ENCODE measurements at regions not wholly inside any gene's neighbourhood (a gene's known extent, or its start where the extent isn't known, plus 50 kb on each side); places are given as distances from the start of the nearest gene placed in this dataset.

DNA sequence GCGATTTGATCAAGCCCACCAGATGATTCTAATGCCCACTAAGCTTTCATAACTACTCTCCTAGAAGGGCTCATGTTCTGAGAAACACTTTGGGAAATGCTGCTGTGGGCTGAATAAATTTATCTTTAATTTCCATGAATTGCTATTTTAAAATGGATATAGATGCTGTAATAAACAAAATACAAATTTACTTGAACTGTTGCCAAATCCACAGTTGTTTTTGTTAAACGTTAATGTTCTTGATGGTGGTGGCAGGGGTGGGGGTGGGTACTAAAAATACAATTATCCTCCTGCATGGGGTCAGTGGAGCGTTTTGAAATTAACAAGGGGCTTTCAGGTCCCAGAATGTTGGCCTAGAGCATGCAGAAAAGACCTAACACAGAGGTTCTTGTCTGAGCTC is 244.7 kb upstream of the POU3F1 start:
- ChIA-PET CTCF (no interaction called here), POLR2A (no interaction called here)
- H3K9me3 Mint-ChIP-seq, result no peaks in the 10 kb centered on the region
- no peak overlapping the region for H3K4me3 Mint-ChIP-seq
- ATAC-seq (no peak), DNase-seq (no peak)
- TF ChIP-seq, protein P1, sequence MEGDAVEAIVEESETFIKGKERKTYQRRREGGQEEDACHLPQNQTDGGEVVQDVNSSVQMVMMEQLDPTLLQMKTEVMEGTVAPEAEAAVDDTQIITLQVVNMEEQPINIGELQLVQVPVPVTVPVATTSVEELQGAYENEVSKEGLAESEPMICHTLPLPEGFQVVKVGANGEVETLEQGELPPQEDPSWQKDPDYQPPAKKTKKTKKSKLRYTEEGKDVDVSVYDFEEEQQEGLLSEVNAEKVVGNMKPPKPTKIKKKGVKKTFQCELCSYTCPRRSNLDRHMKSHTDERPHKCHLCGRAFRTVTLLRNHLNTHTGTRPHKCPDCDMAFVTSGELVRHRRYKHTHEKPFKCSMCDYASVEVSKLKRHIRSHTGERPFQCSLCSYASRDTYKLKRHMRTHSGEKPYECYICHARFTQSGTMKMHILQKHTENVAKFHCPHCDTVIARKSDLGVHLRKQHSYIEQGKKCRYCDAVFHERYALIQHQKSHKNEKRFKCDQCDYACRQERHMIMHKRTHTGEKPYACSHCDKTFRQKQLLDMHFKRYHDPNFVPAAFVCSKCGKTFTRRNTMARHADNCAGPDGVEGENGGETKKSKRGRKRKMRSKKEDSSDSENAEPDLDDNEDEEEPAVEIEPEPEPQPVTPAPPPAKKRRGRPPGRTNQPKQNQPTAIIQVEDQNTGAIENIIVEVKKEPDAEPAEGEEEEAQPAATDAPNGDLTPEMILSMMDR (IDR thresholded peaks at IDR 0.05), result no peak
- peaks cover 42% of the 10 kb centered on the region for H3K27me3 Mint-ChIP-seq
- no peak overlapping the region for H3K27ac Mint-ChIP-seq
- H3K4me1 Mint-ChIP-seq (ENCODE audit: low read depth), result no peaks in the 10 kb centered on the region
- no peaks in the 10 kb centered on the region for H3K36me3 Mint-ChIP-seq (ENCODE audit: low read depth)
- intact Hi-C loops (cut with micrococcal nuclease), result no loop called here

DNA sequence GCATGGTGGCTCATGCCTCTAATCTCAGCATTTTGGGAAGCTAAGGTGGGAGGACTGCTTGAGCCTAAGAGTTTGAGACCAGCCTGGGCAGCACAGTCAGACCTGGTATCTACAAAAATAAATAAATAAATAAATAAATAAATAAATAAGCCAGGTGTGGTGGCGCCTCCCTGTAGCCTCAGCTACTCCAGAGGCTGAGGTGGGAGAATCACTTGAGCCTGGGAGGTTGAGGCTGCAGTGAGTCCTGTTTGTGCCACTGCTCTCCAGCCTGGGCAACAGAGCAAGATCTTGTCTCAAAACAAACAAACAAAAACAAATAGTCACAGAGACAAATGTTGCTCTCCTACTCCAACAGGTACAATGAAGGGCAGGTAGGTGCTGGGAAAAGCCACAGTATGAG is 242.4 kb upstream of the POU3F1 start:
- ChIA-PET CTCF (no interaction called here), POLR2A (no interaction called here)
- Mint-ChIP-seq H3K4me1 (ENCODE audit: low read depth) (no peaks in the 10 kb centered on the region), H3K27ac (no peak overlapping the region), H3K9me3 (no peaks in the 10 kb centered on the region), H3K36me3 (ENCODE audit: low read depth) (no peaks in the 10 kb centered on the region), H3K4me3 (no peak overlapping the region), H3K27me3 (peaks cover 35% of the 10 kb centered on the region)
- DNase-seq, result no peak
- TF ChIP-seq, protein P1 (IDR thresholded peaks at IDR 0.05), result no peak
- ATAC-seq, result no peak
- intact Hi-C loops (cut with micrococcal nuclease), result no loop called here

DNA sequence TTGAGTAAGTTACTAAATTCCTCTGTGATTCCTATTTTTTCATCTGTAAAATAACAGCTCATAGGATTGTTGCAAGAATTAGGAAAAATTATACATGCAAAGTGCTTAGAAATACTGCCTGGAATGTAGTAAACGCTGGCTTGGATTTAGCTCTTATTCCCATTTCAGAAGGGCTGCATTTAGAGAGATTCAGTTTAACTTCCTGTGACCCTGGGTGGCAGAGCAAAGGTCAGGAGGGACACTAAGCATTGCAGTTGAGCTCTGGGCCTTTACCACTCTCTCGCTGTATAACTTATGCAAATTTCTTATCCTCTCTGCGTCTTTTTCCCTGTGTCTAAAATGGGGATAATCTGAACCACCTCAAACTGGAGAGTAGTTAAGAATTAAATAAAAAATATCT is 241.0 kb upstream of the POU3F1 start:
- Mint-ChIP-seq H3K9me3 (no peaks in the 10 kb centered on the region), H3K27me3 (peaks cover 31% of the 10 kb centered on the region), H3K4me1 (ENCODE audit: low read depth) (no peaks in the 10 kb centered on the region), H3K4me3 (no peak overlapping the region), H3K27ac (no peak overlapping the region), H3K36me3 (ENCODE audit: low read depth) (no peaks in the 10 kb centered on the region)
- intact Hi-C loops (cut with micrococcal nuclease), result no loop called here
- DNase-seq (no peak), ATAC-seq (no peak)
- TF ChIP-seq, protein P1 (IDR thresholded peaks at IDR 0.05), result no peak
- ChIA-PET CTCF (no interaction called here), POLR2A (no interaction called here)

DNA sequence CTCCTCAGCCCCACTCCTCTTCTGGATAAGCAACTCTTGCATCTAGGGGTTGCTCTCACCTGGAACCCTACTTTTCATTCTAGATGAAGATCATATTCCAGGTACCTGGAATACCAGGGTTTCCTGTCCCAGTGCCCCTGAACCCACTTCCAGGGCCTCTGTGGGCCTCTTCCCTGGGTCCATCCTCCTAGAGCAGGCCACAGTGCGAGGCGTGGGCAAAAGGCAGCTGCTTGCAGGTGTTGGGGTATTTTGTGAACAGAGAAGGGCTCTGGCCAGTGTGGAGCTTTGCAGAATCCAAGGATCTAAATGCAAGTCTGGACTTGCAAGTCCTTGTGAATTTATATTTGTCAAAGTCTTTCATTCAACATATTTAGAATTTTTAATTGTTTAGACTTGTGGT is 240.4 kb upstream of the POU3F1 start:
- peaks cover 33% of the 10 kb centered on the region for H3K27me3 Mint-ChIP-seq
- CTCF ChIA-PET, result no interaction called here

DNA sequence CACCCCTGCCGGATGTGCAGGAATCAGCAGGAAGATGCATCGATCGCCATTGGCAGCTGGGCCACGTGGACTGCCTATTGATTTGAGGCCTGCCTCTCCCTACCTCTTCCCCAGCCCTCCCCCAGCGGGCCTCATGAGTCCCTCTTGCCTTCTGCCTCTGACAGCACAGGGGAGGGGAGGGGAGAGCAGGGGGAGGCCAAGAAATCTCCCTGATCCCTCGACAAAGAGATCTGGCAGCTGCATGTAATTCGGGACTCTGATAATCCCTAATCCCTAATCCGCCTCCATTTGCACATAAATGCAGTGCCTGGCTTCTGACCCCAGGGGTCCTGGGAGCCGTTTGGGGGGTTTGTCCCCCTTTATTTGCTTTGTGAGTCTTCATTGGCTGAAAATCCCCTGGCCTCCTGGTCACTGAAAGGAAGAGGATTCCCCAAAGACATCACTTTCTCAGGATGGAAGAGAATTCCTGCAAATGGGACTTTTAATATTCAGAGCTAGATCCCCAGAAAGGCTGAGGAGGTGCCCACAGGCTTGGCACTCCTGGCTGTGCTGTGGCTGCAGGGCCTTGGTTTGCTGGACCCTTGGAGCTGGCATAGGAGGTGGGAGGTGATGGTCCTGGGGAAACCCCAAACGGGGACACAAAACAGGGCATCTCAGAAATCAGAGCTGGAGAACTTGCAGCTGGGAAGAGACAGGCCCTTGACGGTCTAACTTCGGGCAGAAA is 239.4 kb upstream of the POU3F1 start:
- no peaks in the 10 kb centered on the region for H3K36me3 Mint-ChIP-seq (ENCODE audit: low read depth)
- no peak overlapping the region for H3K4me3 Mint-ChIP-seq
- intact Hi-C loops (cut with micrococcal nuclease), result no loop called here
- ATAC-seq (no peak), DNase-seq (no peak)
- no peaks in the 10 kb centered on the region for H3K4me1 Mint-ChIP-seq (ENCODE audit: low read depth)
- ChIA-PET POLR2A (no interaction called here), CTCF (interaction anchor here (0.9 kb wide), 1 partner anchor 10 kb away, joined by 3 read pairs; no protein-coding TSS in a partner anchor)
- H3K27me3 Mint-ChIP-seq, result peaks cover 33% of the 10 kb centered on the region
- H3K9me3 Mint-ChIP-seq, result no peaks in the 10 kb centered on the region
- no peak overlapping the region for H3K27ac Mint-ChIP-seq
- TF ChIP-seq, protein P1 (IDR thresholded peaks at IDR 0.05), result no peak

More for the DNA sequence above, 240.4 kb upstream of the POU3F1 start:
- TF ChIP-seq, protein P1 (IDR thresholded peaks at IDR 0.05), result no peak
- Mint-ChIP-seq H3K4me3 (no peak overlapping the region), H3K36me3 (ENCODE audit: low read depth) (no peaks in the 10 kb centered on the region), H3K9me3 (no peaks in the 10 kb centered on the region), H3K4me1 (ENCODE audit: low read depth) (no peaks in the 10 kb centered on the region), H3K27ac (no peak overlapping the region)
- POLR2A ChIA-PET, result no interaction called here
- DNase-seq, result no peak
- no peak for ATAC-seq
- intact Hi-C loops (cut with micrococcal nuclease), result no loop called here

Measured in activated CD8-positive, alpha-beta T cell treated with anti-CD3 and anti-CD28 coated beads for 36 hours (primary cell).